ENCODE measurements at regions not wholly inside any gene's neighbourhood (a gene's known extent, or its start where the extent isn't known, plus 50 kb on each side); places are given as distances from the start of the nearest gene placed in this dataset.

DNA sequence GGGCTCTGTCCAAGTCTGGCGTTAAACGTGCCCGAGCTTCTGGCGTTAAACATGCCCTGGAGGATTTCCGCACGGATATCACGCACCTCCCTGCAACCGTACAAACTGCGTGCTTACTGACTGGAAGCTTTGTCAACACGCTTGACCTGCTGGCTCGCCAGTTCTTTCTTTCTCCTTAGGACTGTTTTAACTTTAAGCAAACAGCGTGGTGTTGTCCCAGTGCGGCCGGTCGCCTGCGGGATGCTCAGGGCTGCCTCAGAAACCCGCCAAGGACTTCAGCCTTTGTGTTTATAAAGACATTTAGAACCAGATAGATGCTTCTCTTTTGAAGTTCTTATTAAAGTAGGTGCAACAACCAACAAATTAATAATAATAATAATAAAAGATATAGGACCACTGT is 946.0 kb downstream of the RAB28 start:
- H3K9me2 ChIP-seq (ENCODE audit: insufficient read depth), result no peaks in the 10 kb centered on the region
- no peaks in the 10 kb centered on the region for H3K79me2 ChIP-seq (ENCODE audit: low read depth)
- DNase-seq, result no peak
- POLR2A ChIA-PET (ENCODE audit: unreplicated experiment), result no interaction called here
- H3K27ac ChIP-seq, result no peak overlapping the region
- no peaks in the 10 kb centered on the region for H3K4me1 ChIP-seq (replicated peaks; ENCODE audit: insufficient read depth)
- H3K4me3 ChIP-seq, result no peak overlapping the region
- H3K9me3 ChIP-seq (ENCODE audit: insufficient read depth, low read depth), result no peaks in the 10 kb centered on the region
- no peaks in the 10 kb centered on the region for H4K20me1 ChIP-seq (ENCODE audit: insufficient read depth)
- H3F3A ChIP-seq (ENCODE audit: insufficient read depth, low read depth), result no peaks in the 10 kb centered on the region
- TF ChIP-seq, protein P1, sequence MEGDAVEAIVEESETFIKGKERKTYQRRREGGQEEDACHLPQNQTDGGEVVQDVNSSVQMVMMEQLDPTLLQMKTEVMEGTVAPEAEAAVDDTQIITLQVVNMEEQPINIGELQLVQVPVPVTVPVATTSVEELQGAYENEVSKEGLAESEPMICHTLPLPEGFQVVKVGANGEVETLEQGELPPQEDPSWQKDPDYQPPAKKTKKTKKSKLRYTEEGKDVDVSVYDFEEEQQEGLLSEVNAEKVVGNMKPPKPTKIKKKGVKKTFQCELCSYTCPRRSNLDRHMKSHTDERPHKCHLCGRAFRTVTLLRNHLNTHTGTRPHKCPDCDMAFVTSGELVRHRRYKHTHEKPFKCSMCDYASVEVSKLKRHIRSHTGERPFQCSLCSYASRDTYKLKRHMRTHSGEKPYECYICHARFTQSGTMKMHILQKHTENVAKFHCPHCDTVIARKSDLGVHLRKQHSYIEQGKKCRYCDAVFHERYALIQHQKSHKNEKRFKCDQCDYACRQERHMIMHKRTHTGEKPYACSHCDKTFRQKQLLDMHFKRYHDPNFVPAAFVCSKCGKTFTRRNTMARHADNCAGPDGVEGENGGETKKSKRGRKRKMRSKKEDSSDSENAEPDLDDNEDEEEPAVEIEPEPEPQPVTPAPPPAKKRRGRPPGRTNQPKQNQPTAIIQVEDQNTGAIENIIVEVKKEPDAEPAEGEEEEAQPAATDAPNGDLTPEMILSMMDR (conservative IDR thresholded peaks at IDR 0.05), result no peak
- TF ChIP-seq EZH2 (IDR thresholded peaks at IDR 0.05; ENCODE audit: low read depth), result no peak
- no peak overlapping the region for H3K4me2 ChIP-seq
- no TSS peak for BruUV-seq (replicated peaks)
- CTCF ChIA-PET, result no interaction called here
- intact Hi-C loops (cut with micrococcal nuclease; ENCODE audit: unreplicated experiment), result no loop called here
- no peaks in the 10 kb centered on the region for H3K36me3 ChIP-seq (ENCODE audit: low read depth)
- H2AFZ ChIP-seq, result no peak overlapping the region
- H3K27me3 ChIP-seq (ENCODE audit: insufficient read depth, low read depth), result no peaks in the 10 kb centered on the region

- POLR2A ChIA-PET (ENCODE audit: unreplicated experiment), result no interaction called here
- Histone ChIP-seq H3K27ac (no peak overlapping the region), H3K79me2 (ENCODE audit: low read depth) (no peaks in the 10 kb centered on the region), H3K9me3 (ENCODE audit: insufficient read depth, low read depth) (no peaks in the 10 kb centered on the region), H3F3A (ENCODE audit: insufficient read depth, low read depth) (no peaks in the 10 kb centered on the region), H4K20me1 (ENCODE audit: insufficient read depth) (no peaks in the 10 kb centered on the region), H3K9me2 (ENCODE audit: insufficient read depth) (no peaks in the 10 kb centered on the region), H3K27me3 (ENCODE audit: insufficient read depth, low read depth) (no peaks in the 10 kb centered on the region), H3K4me1 (replicated peaks; ENCODE audit: insufficient read depth) (no peaks in the 10 kb centered on the region), H2AFZ (no peak overlapping the region), H3K4me3 (no peak overlapping the region), H3K4me2 (no peak overlapping the region), H3K36me3 (ENCODE audit: low read depth) (no peaks in the 10 kb centered on the region)
- intact Hi-C loops (cut with micrococcal nuclease; ENCODE audit: unreplicated experiment), result no loop called here
- BruUV-seq (replicated peaks), result no TSS peak
- TF ChIP-seq, protein P1 (conservative IDR thresholded peaks at IDR 0.05), result no peak
- TF ChIP-seq EZH2 (IDR thresholded peaks at IDR 0.05; ENCODE audit: low read depth), result no peak
- DNase-seq, result no peak
- CTCF ChIA-PET, result no interaction called here
These were observed 949.5 kb downstream of the RAB28 start for GRCh38 chr4:12534684-12535083.

GRCh38 chr4:12519426-12519825 is 964.7 kb downstream of the RAB28 start:
- Histone ChIP-seq H3K9me2 (ENCODE audit: insufficient read depth) (no peaks in the 10 kb centered on the region), H3K4me2 (no peak overlapping the region), H3F3A (ENCODE audit: insufficient read depth, low read depth) (no peaks in the 10 kb centered on the region), H3K4me3 (no peak overlapping the region), H2AFZ (no peak overlapping the region), H3K79me2 (ENCODE audit: low read depth) (no peaks in the 10 kb centered on the region), H3K27me3 (ENCODE audit: insufficient read depth, low read depth) (no peaks in the 10 kb centered on the region), H3K27ac (no peak overlapping the region), H3K9me3 (ENCODE audit: insufficient read depth, low read depth) (no peaks in the 10 kb centered on the region), H4K20me1 (ENCODE audit: insufficient read depth) (no peaks in the 10 kb centered on the region), H3K36me3 (ENCODE audit: low read depth) (no peaks in the 10 kb centered on the region), H3K4me1 (replicated peaks; ENCODE audit: insufficient read depth) (no peaks in the 10 kb centered on the region)
- ChIA-PET CTCF (no interaction called here), POLR2A (ENCODE audit: unreplicated experiment) (no interaction called here)
- DNase-seq, result no peak
- no TSS peak for BruUV-seq (replicated peaks)
- no peak for TF ChIP-seq EZH2 (IDR thresholded peaks at IDR 0.05; ENCODE audit: low read depth)
- TF ChIP-seq, protein P1 (conservative IDR thresholded peaks at IDR 0.05), result no peak
- intact Hi-C loops (cut with micrococcal nuclease; ENCODE audit: unreplicated experiment), result no loop called here

Measured in PC-9 (cell line).